ENCODE measurements at regions not wholly inside any gene's neighbourhood (a gene's known extent, or its start where the extent isn't known, plus 50 kb on each side); places are given as distances from the start of the nearest gene placed in this dataset.
"Not testable (repeated sequence)": the region's sequence is repeated elsewhere in the genome, so short reads cannot be mapped to it uniquely, and the experiment has no call there.

GRCh38 chr2:111355022-111355817 lies 234.5 kb downstream of the BCL2L11 start:
- DNase-seq (ENCODE audit: low spot score); H3K4me1 Mint-ChIP-seq (ENCODE audit: low read depth); H3K4me3 Mint-ChIP-seq; H3K27ac Mint-ChIP-seq; H3K27me3 Mint-ChIP-seq (ENCODE audit: insufficient read depth); H3K36me3 Mint-ChIP-seq (ENCODE audit: low read depth); intact Hi-C loops (cut with micrococcal nuclease); H3K9me3 Mint-ChIP-seq: not testable (repeated sequence)

- H3K27ac Mint-ChIP-seq; H3K4me3 Mint-ChIP-seq; H3K9me3 Mint-ChIP-seq; H3K4me1 Mint-ChIP-seq (ENCODE audit: low read depth); H3K36me3 Mint-ChIP-seq (ENCODE audit: low read depth); DNase-seq (ENCODE audit: low spot score); H3K27me3 Mint-ChIP-seq (ENCODE audit: insufficient read depth); intact Hi-C loops (cut with micrococcal nuclease): not testable (repeated sequence)
Measured at GRCh38 chr2:111355823-111356511, 235.3 kb downstream of the BCL2L11 start.

GRCh38 chr2:111356512-111357031 lies 235.9 kb downstream of the BCL2L11 start:
- H3K27ac Mint-ChIP-seq; H3K4me3 Mint-ChIP-seq; H3K9me3 Mint-ChIP-seq; H3K27me3 Mint-ChIP-seq (ENCODE audit: insufficient read depth); H3K4me1 Mint-ChIP-seq (ENCODE audit: low read depth); intact Hi-C loops (cut with micrococcal nuclease); DNase-seq (ENCODE audit: low spot score); H3K36me3 Mint-ChIP-seq (ENCODE audit: low read depth): not testable (repeated sequence)

GRCh38 chr2:111365986-111366640 lies 245.4 kb downstream of the BCL2L11 start:
- H3K4me3 Mint-ChIP-seq; H3K27ac Mint-ChIP-seq; H3K9me3 Mint-ChIP-seq; H3K4me1 Mint-ChIP-seq (ENCODE audit: low read depth); H3K27me3 Mint-ChIP-seq (ENCODE audit: insufficient read depth); DNase-seq (ENCODE audit: low spot score); intact Hi-C loops (cut with micrococcal nuclease): not testable (repeated sequence)
- peaks cover 15% of the 10 kb centered on the region for H3K36me3 Mint-ChIP-seq (ENCODE audit: low read depth)

- H3K27ac Mint-ChIP-seq; H3K9me3 Mint-ChIP-seq; intact Hi-C loops (cut with micrococcal nuclease); DNase-seq (ENCODE audit: low spot score); H3K4me1 Mint-ChIP-seq (ENCODE audit: low read depth); H3K27me3 Mint-ChIP-seq (ENCODE audit: insufficient read depth); H3K4me3 Mint-ChIP-seq: not testable (repeated sequence)
- H3K36me3 Mint-ChIP-seq (ENCODE audit: low read depth): peaks cover 14% of the 10 kb centered on the region
Measured at GRCh38 chr2:111366641-111367029, 245.9 kb downstream of the BCL2L11 start.

- H3K36me3 Mint-ChIP-seq (ENCODE audit: low read depth): peaks cover 10% of the 10 kb centered on the region
- H3K4me1 Mint-ChIP-seq (ENCODE audit: low read depth); H3K9me3 Mint-ChIP-seq; H3K4me3 Mint-ChIP-seq; H3K27me3 Mint-ChIP-seq (ENCODE audit: insufficient read depth); DNase-seq (ENCODE audit: low spot score); H3K27ac Mint-ChIP-seq; intact Hi-C loops (cut with micrococcal nuclease): not testable (repeated sequence)
Measured at GRCh38 chr2:111367080-111367479, 246.4 kb downstream of the BCL2L11 start.

GRCh38 chr2:111367871-111368270 lies 247.2 kb downstream of the BCL2L11 start:
- H3K27me3 Mint-ChIP-seq (ENCODE audit: insufficient read depth); H3K4me3 Mint-ChIP-seq; DNase-seq (ENCODE audit: low spot score); H3K27ac Mint-ChIP-seq; H3K4me1 Mint-ChIP-seq (ENCODE audit: low read depth); H3K9me3 Mint-ChIP-seq; intact Hi-C loops (cut with micrococcal nuclease): not testable (repeated sequence)
- peaks cover 10% of the 10 kb centered on the region for H3K36me3 Mint-ChIP-seq (ENCODE audit: low read depth)

GRCh38 chr2:111368288-111368687 lies 247.6 kb downstream of the BCL2L11 start:
- peaks cover 10% of the 10 kb centered on the region for H3K36me3 Mint-ChIP-seq (ENCODE audit: low read depth)
- H3K9me3 Mint-ChIP-seq; H3K27ac Mint-ChIP-seq; H3K27me3 Mint-ChIP-seq (ENCODE audit: insufficient read depth); H3K4me3 Mint-ChIP-seq; intact Hi-C loops (cut with micrococcal nuclease); DNase-seq (ENCODE audit: low spot score); H3K4me1 Mint-ChIP-seq (ENCODE audit: low read depth): not testable (repeated sequence)

GRCh38 chr2:111373060-111373459 lies 252.3 kb downstream of the BCL2L11 start:
- intact Hi-C loops (cut with micrococcal nuclease); H3K9me3 Mint-ChIP-seq; H3K4me1 Mint-ChIP-seq (ENCODE audit: low read depth); H3K36me3 Mint-ChIP-seq (ENCODE audit: low read depth); H3K4me3 Mint-ChIP-seq; H3K27ac Mint-ChIP-seq; H3K27me3 Mint-ChIP-seq (ENCODE audit: insufficient read depth); DNase-seq (ENCODE audit: low spot score): not testable (repeated sequence)

- H3K27ac Mint-ChIP-seq; H3K27me3 Mint-ChIP-seq (ENCODE audit: insufficient read depth); H3K9me3 Mint-ChIP-seq; DNase-seq (ENCODE audit: low spot score); intact Hi-C loops (cut with micrococcal nuclease); H3K4me3 Mint-ChIP-seq; H3K4me1 Mint-ChIP-seq (ENCODE audit: low read depth); H3K36me3 Mint-ChIP-seq (ENCODE audit: low read depth): not testable (repeated sequence)
Measured at GRCh38 chr2:111373989-111374388, 253.3 kb downstream of the BCL2L11 start.

- intact Hi-C loops (cut with micrococcal nuclease); H3K36me3 Mint-ChIP-seq (ENCODE audit: low read depth); H3K4me3 Mint-ChIP-seq; H3K27ac Mint-ChIP-seq; H3K4me1 Mint-ChIP-seq (ENCODE audit: low read depth); H3K9me3 Mint-ChIP-seq; H3K27me3 Mint-ChIP-seq (ENCODE audit: insufficient read depth); DNase-seq (ENCODE audit: low spot score): not testable (repeated sequence)
Measured at GRCh38 chr2:111374734-111375133, 254.0 kb downstream of the BCL2L11 start.

- H3K9me3 Mint-ChIP-seq; intact Hi-C loops (cut with micrococcal nuclease); H3K27me3 Mint-ChIP-seq (ENCODE audit: insufficient read depth); H3K36me3 Mint-ChIP-seq (ENCODE audit: low read depth); DNase-seq (ENCODE audit: low spot score); H3K4me3 Mint-ChIP-seq; H3K4me1 Mint-ChIP-seq (ENCODE audit: low read depth): not testable (repeated sequence)
- H3K27ac Mint-ChIP-seq: peak overlapping the region; percentile 23
Measured at GRCh38 chr2:111375320-111375883, 254.7 kb downstream of the BCL2L11 start.
